GM10266 (cell line): ENCODE measurements at regions not wholly inside any gene's neighbourhood (a gene's known extent, or its start where the extent isn't known, plus 50 kb on each side); places are given as distances from the start of the nearest gene placed in this dataset.

Experiments used
- DNase-seq: peaks from one replicate; pipeline ENCODE4 v3.0.0; 2012; ENCODE audit errors: extremely low spot score
- TF ChIP-seq, protein P1 (sequence below): IDR thresholded peaks from 2 replicates; pipeline ENCODE4 v1.5.1; 2012; ENCODE audit warnings: mild to moderate bottlenecking, low read depth; ENCODE audit not compliant: control insufficient read depth, insufficient read depth; ENCODE audit errors: missing control alignments

DNA sequence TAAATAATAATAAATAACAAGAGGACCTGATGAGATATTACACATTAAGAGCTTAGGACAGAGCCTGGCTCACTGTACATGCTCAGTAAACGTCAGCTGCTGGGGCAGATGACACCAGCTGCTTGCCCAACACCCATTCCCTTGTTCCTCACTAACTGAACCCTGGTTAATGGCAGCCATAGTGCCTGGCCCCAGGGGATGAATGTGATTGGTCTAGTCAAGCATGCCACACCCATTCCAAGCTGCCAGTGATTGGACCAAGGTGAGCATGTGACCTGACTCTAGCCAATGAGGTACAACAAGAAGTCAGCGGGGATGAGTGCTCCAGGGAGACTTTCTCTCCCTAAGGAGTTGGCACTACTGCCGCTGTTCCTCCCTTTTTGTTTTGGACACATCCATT, 85.1 kb upstream of the PTPN1 start:
- TF ChIP-seq, protein P1, sequence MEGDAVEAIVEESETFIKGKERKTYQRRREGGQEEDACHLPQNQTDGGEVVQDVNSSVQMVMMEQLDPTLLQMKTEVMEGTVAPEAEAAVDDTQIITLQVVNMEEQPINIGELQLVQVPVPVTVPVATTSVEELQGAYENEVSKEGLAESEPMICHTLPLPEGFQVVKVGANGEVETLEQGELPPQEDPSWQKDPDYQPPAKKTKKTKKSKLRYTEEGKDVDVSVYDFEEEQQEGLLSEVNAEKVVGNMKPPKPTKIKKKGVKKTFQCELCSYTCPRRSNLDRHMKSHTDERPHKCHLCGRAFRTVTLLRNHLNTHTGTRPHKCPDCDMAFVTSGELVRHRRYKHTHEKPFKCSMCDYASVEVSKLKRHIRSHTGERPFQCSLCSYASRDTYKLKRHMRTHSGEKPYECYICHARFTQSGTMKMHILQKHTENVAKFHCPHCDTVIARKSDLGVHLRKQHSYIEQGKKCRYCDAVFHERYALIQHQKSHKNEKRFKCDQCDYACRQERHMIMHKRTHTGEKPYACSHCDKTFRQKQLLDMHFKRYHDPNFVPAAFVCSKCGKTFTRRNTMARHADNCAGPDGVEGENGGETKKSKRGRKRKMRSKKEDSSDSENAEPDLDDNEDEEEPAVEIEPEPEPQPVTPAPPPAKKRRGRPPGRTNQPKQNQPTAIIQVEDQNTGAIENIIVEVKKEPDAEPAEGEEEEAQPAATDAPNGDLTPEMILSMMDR = no peak
- no peak for DNase-seq

DNA sequence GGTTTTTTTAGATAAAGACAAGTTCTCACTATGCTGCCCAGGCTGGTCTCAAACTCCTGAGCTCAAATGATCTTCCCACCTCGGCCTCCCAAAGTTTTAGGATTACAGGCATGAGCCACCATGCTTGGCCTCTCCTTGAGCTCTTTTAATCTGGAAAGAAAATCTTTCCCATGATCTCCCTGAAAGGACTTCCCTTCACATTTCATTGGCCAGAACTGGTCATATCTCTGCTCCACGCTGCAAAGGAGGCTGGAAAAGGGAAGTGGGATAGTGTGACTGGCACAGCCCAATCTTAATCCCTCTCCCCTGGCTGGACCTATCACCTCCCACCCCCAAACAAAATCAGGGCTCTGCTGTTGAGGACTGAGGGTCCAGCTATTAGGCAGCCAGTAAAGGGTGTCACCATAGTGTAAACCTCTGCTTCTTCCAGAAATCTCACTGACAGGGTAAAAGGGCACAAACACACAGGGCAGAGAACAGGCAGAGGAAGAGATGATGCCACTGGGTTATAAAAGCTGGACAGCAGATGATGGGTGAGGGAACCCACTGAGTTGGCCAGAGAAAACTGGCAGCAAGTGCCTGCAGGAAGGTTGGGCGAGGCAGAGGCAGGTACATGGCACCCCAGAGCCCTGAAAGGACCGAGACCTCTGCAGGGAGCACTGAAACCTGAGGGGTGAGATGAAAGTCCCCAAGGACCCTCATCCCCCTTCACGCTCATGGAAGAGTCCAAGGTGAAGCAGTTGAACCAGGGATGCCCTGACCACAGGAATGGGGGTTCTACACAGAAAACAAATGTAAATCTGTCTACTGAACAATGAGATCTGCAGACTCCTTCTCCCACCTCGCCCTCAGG, 83.1 kb upstream of the PTPN1 start:
- TF ChIP-seq, protein P1 = no peak
- no peak for DNase-seq

DNA sequence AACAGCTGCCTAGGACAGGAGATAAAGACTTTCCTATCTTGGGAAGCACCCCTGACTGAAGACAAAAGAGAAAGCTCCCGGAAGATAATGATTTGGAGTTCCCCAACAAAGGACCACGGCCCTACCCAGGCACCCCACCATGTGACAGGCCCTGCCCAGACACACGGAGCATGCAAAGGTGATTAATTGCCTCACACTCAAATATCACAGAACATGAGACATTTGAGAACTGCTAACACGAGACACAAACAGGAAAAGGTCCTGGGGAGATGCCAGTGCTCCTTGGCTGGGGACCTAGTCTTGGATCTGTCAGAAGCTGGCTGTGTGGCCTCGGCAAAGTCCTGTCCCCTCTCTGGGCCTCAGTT, 82.5 kb upstream of the PTPN1 start:
- TF ChIP-seq, protein P1 = no peak
- no peak for DNase-seq

DNA sequence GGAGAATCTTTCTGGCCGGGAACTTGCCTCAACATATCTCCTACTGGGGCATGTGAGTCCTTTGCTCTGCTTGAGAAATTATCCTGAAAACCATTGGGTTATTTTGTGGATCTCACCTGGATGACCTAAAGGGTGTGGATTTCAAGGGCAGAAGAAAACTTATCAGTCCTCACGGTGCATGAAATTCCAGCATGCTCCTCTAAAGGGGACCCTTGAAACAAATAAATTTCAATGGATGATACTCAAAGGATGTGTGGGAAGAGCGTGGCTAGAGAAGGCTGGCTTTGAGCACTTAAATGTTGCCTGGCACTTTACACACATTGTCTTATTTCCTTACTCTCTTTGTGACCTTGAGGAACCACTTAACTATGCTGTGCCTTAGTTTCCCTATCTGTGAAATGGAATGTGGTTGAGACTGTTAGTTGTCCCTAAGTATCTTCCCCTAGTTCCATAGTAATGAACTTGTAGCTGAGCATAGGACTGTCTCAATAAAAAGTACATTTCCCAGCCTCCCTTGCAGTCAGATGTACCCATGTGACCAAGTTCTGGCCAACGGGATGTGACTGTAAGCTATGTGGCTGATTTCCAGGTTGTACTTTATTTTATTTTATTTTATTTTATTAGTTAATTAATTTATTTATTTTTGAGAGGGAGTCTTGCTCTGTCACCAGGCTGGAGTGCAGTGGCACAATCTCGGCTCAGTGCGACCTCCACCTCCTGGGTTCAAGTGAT, 81.9 kb upstream of the PTPN1 start:
- DNase-seq = no peak
- TF ChIP-seq, protein P1 = no peak

DNA sequence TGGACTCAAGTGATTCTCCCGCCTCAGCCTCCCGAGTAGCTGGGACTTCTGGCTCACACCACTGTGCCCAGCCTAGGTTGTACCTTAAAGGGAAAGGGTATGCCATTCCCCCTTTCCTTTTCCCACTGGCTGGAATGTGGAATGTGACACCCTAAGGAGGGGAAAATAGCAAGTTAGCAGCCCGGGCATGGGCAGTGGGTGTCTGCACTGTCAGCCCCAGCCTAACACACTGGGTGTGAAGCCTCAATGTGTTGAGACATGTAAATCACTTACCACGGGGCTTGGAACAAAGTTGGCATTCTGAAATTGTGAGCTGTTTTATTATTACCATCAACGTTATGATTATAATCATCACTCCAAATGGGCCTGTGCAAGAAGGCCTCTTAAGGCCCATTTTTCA, 80.8 kb upstream of the PTPN1 start:
- no peak for DNase-seq
- TF ChIP-seq, protein P1 = no peak

DNA sequence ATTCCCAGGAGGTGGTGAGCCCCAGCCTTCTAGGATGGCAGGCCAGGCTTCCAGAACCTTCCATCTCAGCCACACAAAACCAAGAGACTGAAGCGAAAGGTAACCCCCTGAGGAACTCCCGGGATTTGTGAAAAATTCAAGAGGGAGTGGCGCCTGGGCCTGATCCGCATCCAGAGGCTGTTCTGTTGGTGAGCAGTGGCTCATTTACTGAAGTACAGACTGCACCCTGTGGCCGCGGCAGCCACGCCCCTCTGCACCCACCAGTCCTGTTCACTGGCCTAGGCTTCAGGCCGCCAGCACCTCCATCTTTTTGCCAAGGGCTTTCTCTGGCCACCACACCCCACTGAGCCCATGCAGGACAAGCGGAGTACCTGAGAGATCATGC, 79.1 kb upstream of the PTPN1 start:
- TF ChIP-seq, protein P1 = no peak
- no peak for DNase-seq
